ENCODE measurements at regions not wholly inside any gene's neighbourhood (a gene's known extent, or its start where the extent isn't known, plus 50 kb on each side); places are given as distances from the start of the nearest gene placed in this dataset.

DNA sequence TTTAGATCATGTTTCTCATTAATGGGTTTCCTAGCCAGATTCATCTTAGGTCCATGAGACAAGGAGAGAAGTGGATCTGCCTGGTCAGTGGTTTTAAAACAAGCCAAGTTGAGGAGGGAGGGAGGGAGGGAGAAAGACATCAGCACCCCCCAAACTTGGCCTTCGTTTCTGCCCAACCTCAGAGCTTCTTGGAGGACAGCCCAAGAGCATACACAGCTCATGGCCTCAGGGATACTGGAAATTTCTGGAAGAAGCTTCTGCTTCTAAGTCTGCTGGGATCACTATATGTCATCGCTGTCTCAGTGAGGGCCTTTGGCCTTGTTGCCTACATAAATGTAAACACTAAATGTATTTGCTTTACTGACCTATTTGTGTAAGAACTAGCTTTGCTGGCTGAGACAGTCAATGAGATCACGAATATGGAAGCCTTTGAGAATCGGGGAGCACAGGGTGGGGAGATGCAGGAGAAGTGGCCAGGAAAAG lies 375.1 kb downstream of the BUD13 start:
- H3K36me3 ChIP-seq (ENCODE audit: control insufficient read depth, insufficient read depth, low read length): no peaks in the 10 kb centered on the region
- H3K4me2 ChIP-seq (ENCODE audit: extremely low read depth, insufficient read depth, low read length): no peak overlapping the region
- no peaks in the 10 kb centered on the region for H3K27me3 ChIP-seq (ENCODE audit: control insufficient read depth, insufficient read depth, low read length)
- no peak overlapping the region for H3K27ac ChIP-seq (ENCODE audit: insufficient read depth, low read length)
- H3K9me3 ChIP-seq (ENCODE audit: control insufficient read depth, insufficient read depth, low read depth, low read length): no peaks in the 10 kb centered on the region
- no peak overlapping the region for H2AFZ ChIP-seq (ENCODE audit: low read length)
- H3K4me3 ChIP-seq (replicated peaks in 1 of 4; ENCODE audit: control extremely low read depth in 1 of 4, insufficient read depth in 1 of 4, low read depth in 3 of 4, low read length in 4 of 4): no peak overlapping the region
- TF ChIP-seq EZH2 (IDR thresholded peaks at IDR 0.05; ENCODE audit: low read length, missing control alignments): no peak
- TF ChIP-seq, protein P1, sequence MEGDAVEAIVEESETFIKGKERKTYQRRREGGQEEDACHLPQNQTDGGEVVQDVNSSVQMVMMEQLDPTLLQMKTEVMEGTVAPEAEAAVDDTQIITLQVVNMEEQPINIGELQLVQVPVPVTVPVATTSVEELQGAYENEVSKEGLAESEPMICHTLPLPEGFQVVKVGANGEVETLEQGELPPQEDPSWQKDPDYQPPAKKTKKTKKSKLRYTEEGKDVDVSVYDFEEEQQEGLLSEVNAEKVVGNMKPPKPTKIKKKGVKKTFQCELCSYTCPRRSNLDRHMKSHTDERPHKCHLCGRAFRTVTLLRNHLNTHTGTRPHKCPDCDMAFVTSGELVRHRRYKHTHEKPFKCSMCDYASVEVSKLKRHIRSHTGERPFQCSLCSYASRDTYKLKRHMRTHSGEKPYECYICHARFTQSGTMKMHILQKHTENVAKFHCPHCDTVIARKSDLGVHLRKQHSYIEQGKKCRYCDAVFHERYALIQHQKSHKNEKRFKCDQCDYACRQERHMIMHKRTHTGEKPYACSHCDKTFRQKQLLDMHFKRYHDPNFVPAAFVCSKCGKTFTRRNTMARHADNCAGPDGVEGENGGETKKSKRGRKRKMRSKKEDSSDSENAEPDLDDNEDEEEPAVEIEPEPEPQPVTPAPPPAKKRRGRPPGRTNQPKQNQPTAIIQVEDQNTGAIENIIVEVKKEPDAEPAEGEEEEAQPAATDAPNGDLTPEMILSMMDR (conservative IDR thresholded peaks at IDR 0.05 in 1 of 2, IDR thresholded peaks at IDR 0.05 in 1 of 2; ENCODE audit: low read depth in 1 of 2, low read length in 2 of 2): no peak
- peak in 1 of 2 donors; percentile 30 for DNase-seq (ENCODE audit: low read depth in 2 of 2)
- no peaks in the 10 kb centered on the region for H3K4me1 ChIP-seq (ENCODE audit: control insufficient read depth, extremely low read depth, insufficient read depth, low read length)
- no peaks in the 10 kb centered on the region for H4K20me1 ChIP-seq (ENCODE audit: control insufficient read depth, extremely low read depth, insufficient read depth, low read length)
- H3K9ac ChIP-seq (ENCODE audit: insufficient read depth, low read length): no peak overlapping the region
- no peaks in the 10 kb centered on the region for H3K79me2 ChIP-seq (ENCODE audit: control insufficient read depth, insufficient read depth, low read length)

DNA sequence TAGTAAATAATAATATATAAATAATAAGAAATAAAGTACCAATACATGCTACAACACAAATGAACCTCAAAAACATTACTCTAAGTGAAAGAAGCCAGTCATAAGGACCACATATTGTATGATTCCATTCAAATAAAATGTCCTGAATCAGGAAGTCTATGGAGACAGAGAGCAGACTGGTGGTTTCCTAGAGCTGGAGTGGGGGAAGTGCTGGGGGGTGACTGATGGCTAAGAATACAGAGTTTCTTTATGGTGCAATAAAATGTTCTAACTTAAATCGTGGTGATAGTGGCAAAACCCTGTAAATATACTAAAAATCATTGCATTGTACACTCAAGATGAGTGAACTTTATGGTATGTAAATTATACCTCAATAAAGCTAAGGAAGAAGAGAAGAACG lies 376.5 kb downstream of the BUD13 start:
- Histone ChIP-seq H2AFZ (ENCODE audit: low read length) (no peak overlapping the region), H3K36me3 (ENCODE audit: control insufficient read depth, insufficient read depth, low read length) (no peaks in the 10 kb centered on the region), H3K27ac (ENCODE audit: insufficient read depth, low read length) (no peak overlapping the region), H3K27me3 (ENCODE audit: control insufficient read depth, insufficient read depth, low read length) (no peaks in the 10 kb centered on the region), H4K20me1 (ENCODE audit: control insufficient read depth, extremely low read depth, insufficient read depth, low read length) (no peaks in the 10 kb centered on the region), H3K4me2 (ENCODE audit: extremely low read depth, insufficient read depth, low read length) (no peak overlapping the region), H3K4me1 (ENCODE audit: control insufficient read depth, extremely low read depth, insufficient read depth, low read length) (no peaks in the 10 kb centered on the region), H3K4me3 (replicated peaks in 1 of 4; ENCODE audit: control extremely low read depth in 1 of 4, insufficient read depth in 1 of 4, low read depth in 3 of 4, low read length in 4 of 4) (no peak overlapping the region), H3K9ac (ENCODE audit: insufficient read depth, low read length) (no peak overlapping the region), H3K79me2 (ENCODE audit: control insufficient read depth, insufficient read depth, low read length) (no peaks in the 10 kb centered on the region), H3K9me3 (ENCODE audit: control insufficient read depth, insufficient read depth, low read depth, low read length) (no peaks in the 10 kb centered on the region)
- DNase-seq (ENCODE audit: low read depth in 2 of 2): no peak
- TF ChIP-seq, protein P1 (conservative IDR thresholded peaks at IDR 0.05 in 1 of 2, IDR thresholded peaks at IDR 0.05 in 1 of 2; ENCODE audit: low read depth in 1 of 2, low read length in 2 of 2): no peak
- TF ChIP-seq EZH2 (IDR thresholded peaks at IDR 0.05; ENCODE audit: low read length, missing control alignments): no peak

DNA sequence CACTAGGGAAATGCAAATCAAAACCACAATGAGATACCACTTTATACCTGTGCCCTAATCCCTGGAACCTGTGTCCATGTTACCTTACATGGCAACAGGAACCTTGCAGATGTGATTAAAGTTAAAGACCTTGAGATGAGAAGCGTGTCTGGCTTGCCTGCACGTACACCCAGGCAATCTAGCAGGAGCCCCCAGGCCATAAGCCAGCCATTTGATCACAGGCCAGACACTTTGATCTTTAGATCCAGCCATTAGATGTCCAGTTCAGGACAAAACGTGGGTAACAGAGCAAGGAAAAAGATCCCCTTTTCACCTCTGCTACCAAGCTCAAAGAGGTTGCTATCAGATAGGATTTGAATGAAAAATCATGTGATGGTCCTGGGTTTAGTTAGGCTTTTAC lies 378.8 kb downstream of the BUD13 start:
- no peaks in the 10 kb centered on the region for H3K36me3 ChIP-seq (ENCODE audit: control insufficient read depth, insufficient read depth, low read length)
- H3K9ac ChIP-seq (ENCODE audit: insufficient read depth, low read length): no peak overlapping the region
- H3K4me2 ChIP-seq (ENCODE audit: extremely low read depth, insufficient read depth, low read length): no peak overlapping the region
- no peak for DNase-seq (ENCODE audit: low read depth in 2 of 2)
- TF ChIP-seq, protein P1 (conservative IDR thresholded peaks at IDR 0.05 in 1 of 2, IDR thresholded peaks at IDR 0.05 in 1 of 2; ENCODE audit: low read depth in 1 of 2, low read length in 2 of 2): no peak
- TF ChIP-seq EZH2 (IDR thresholded peaks at IDR 0.05; ENCODE audit: low read length, missing control alignments): no peak
- H3K9me3 ChIP-seq (ENCODE audit: control insufficient read depth, insufficient read depth, low read depth, low read length): no peaks in the 10 kb centered on the region
- no peaks in the 10 kb centered on the region for H4K20me1 ChIP-seq (ENCODE audit: control insufficient read depth, extremely low read depth, insufficient read depth, low read length)
- no peaks in the 10 kb centered on the region for H3K4me1 ChIP-seq (ENCODE audit: control insufficient read depth, extremely low read depth, insufficient read depth, low read length)
- no peak overlapping the region for H2AFZ ChIP-seq (ENCODE audit: low read length)
- H3K79me2 ChIP-seq (ENCODE audit: control insufficient read depth, insufficient read depth, low read length): no peaks in the 10 kb centered on the region
- no peak overlapping the region for H3K27ac ChIP-seq (ENCODE audit: insufficient read depth, low read length)
- H3K4me3 ChIP-seq (replicated peaks in 1 of 4; ENCODE audit: control extremely low read depth in 1 of 4, insufficient read depth in 1 of 4, low read depth in 3 of 4, low read length in 4 of 4): no peak overlapping the region
- H3K27me3 ChIP-seq (ENCODE audit: control insufficient read depth, insufficient read depth, low read length): no peaks in the 10 kb centered on the region
